ENCODE measurements at regions not wholly inside any gene's neighbourhood (a gene's known extent, or its start where the extent isn't known, plus 50 kb on each side); places are given as distances from the start of the nearest gene placed in this dataset.
"Not testable (repeated sequence)": the region's sequence is repeated elsewhere in the genome, so short reads cannot be mapped to it uniquely, and the experiment has no call there.

DNA sequence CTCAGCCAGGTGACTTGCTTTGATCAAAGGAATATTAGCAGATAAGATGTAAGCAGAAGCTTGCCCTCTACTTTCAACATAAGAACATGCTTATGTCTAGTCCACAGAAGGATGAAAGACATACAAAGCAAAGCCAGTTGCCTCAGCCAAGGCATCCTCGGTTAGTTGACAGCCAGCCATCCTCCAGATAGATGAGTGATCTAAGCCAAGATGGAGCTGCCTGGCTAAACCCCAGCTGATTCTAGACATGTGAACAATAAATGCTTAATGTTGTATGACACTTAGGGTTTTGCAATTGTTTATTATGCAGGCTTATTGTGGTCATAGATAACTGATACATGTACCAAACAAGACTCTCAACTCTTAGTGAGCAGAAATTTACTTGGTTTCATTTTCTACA, 157.6 kb upstream of the TMTC2 start:
- H3K27ac ChIP-seq, result no peak overlapping the region
- H3K4me3 ChIP-seq, result no peak overlapping the region

DNA sequence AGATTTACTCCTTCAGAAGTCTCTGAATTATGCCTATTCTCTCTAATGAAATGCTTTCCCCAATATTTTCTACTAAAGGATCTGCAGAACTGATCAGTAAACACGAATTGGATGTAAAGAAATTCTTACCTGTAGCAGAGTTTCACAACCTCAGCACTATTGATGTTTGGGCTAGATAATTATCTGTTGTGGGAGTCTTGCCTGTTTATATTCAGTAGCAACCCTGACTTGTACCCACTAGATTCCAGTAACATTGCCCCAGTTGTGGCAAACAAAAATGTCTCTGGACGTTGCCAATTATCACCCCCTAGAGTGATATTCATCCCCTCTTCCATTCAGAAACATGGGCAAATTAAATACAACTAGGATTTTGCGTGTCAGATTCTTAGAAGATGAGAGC, 156.8 kb upstream of the TMTC2 start:
- H3K27ac ChIP-seq, result no peak overlapping the region

GRCh38 chr12:82530394-82530793, 156.3 kb upstream of the TMTC2 start:
- no peak overlapping the region for H3K27ac ChIP-seq

More for the DNA sequence above, 156.8 kb upstream of the TMTC2 start:
- H3K4me3 ChIP-seq, result no peak overlapping the region

DNA sequence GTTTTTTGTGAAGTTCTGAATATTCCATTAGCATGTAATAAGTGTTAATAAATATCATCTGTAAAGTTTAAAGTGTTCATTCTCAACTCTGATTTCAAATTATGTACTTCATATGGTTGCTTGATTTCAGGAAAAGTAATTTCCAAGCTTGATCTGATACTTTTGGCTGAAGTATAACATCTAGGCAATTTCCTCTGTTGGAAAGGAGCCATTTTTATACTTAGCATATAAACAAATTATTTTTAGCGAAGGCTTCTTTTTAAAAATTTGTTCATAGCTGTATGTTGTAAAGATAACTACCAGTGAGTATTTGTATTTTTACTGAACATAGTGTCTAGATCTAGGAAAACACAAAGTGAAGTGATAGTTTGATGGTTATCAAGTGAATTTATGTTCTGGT, 153.4 kb upstream of the TMTC2 start:
- Histone ChIP-seq H3K27ac (no peak overlapping the region), H3K4me3 (no peak overlapping the region)

More at GRCh38 chr12:82530394-82530793, 156.3 kb upstream of the TMTC2 start:
- H3K4me3 ChIP-seq, result no peak overlapping the region

DNA sequence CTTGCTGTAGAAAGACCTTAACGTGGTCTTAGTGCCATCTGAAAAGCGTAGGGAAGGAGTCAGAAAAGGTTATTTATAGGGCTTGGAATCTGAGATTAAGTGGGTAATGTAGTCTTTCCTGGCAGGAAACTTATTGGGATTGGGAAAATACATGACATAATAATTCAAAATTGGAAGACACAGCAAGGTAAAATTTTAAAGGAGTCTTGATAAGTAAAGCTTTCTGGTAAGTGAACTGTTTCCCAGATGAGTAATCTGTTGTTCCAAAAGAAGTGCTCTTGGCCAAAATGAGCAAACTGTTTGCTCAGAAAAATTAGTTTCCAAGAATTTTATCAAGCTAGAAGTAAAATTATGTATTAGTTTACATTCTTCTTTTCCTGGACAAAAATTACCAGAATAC, 149.3 kb upstream of the TMTC2 start:
- no peak overlapping the region for H3K4me3 ChIP-seq

DNA sequence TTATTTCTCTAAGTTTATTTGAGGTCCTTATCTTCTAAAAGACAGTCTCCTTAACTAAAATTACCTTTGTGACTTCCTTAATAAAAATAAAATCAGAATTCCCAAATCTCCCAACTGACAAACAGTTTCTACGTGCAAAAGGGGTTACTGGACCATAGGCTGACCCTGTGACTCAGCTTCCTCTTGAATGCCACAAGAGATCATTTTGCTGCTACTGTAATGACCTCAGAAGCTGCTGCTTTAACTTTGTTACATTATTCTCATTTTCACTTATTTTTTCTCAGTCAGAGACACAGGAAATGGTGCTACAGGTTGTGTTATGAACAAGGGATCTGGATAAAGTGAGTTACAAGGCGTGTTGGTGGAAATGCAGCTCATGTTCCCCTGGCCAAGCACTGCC, 132.2 kb upstream of the TMTC2 start:
- Histone ChIP-seq H3K27ac (no peak overlapping the region), H3K4me3 (no peak overlapping the region)

More for the DNA sequence above, 149.3 kb upstream of the TMTC2 start:
- H3K27ac ChIP-seq, result no peak overlapping the region

- Histone ChIP-seq H3K4me3 (no peak overlapping the region), H3K27ac (no peak overlapping the region)
These were observed 131.0 kb upstream of the TMTC2 start for GRCh38 chr12:82555699-82556098.

- no peak overlapping the region for H3K27ac ChIP-seq
- H3K4me3 ChIP-seq, result no peak overlapping the region
These were observed 120.7 kb upstream of the TMTC2 start for GRCh38 chr12:82565966-82566365.

- Histone ChIP-seq H3K27ac (no peak overlapping the region), H3K4me3 (no peak overlapping the region)
These were observed 119.0 kb upstream of the TMTC2 start for GRCh38 chr12:82567688-82568087.

DNA sequence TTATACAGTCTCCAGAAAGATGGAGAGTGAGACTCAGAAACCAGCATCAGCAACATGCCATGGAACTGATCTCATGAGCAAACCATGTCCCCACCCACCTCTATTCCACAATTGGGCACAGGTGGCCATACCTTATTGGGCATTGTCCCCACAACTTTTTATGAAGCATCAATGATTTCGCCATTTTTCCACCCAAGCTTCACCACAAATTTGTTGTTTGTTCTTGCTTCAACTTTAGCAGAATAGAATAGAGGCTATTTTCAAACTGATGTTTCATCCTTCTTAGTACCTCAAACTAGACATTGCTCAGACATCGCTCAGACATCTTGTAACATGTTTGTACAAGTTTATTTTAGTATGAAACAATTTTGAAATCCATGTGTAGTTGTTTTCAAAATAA, 112.5 kb upstream of the TMTC2 start:
- Histone ChIP-seq H3K27ac (no peak overlapping the region), H3K4me3 (no peak overlapping the region)

DNA sequence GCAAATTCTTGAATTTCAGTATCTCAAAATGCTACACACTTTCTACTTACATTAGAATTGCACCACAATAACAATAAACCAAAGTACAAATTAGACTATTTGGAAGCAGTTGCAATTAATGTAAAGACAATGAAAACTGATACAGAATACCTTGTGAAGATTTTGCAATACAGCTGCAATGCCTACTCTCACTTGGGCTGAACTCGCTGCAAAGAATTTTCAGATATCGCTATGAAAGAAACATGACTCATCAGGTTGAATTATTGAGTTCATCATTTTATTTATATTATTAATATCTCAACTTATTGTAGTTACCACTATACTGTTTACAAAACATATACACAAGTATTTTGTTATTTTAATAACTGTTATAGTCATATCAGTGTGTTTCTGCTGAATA, 108.0 kb upstream of the TMTC2 start:
- Histone ChIP-seq H3K4me3 (no peak overlapping the region), H3K27ac (no peak overlapping the region)

DNA sequence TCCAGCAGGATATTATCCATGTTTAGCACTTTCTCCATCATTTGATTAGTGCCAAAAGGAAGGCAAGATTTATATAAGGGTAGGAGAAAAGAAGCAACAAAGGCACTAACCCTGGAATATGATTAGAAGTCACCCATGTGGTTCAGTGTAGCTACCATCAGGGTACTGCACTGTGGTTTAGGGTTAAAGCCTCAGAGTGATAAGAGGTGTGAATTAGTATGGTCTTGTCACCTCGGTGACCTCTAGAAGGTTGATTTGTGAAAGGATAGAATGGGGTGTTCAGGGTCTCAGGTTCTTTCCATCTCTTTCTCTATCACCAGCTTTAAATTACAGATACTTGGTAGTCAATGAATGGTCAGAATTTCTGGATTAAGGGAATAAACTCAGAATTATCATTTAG, 103.0 kb upstream of the TMTC2 start:
- H3K4me3 ChIP-seq, result no peak overlapping the region
- H3K27ac ChIP-seq, result no peak overlapping the region

DNA sequence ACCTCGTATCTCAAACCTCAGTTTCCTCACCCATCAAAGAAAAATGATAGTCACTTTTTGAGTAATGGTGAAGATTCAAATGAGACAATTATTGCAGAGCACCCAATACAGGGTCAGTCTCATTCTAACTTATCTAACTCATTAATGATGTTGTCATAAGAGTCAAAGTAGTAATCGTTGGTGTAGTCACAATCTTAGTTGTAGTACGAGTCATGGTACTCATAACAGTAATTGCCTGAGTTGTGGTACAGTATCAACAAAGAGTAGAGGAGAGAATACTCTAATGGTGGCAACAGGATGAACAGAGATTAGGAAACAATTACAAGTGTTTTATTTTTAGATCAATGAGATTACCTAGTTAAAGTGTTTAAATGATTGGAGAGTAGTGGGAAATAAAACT, 93.6 kb upstream of the TMTC2 start:
- Histone ChIP-seq H3K27ac (no peak overlapping the region), H3K4me3 (no peak overlapping the region)

DNA sequence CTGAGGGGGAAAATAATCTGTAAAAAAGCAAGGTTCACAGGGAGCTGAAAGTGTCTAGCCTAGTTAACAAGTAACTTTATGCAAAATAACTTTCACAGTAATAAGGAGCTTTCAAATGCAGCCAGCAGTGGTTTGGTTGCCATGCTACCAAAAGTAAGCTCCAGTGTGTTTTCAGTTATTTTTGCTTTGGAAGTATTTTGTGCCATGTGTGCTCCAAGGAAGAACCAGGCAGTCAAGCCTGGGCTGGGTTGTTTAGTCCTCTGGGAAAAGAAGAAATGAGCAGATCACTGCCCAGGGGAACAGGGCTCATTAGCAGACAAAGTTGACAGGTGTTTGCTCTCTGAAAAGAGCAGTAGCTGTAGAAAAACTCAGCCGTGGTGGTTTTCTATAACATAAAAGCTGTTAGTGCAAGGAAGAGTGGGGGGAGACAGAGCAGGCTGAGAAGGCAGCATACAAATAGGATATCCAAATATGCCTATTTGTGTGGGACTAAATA, 92.8 kb upstream of the TMTC2 start:
- H3K4me3 ChIP-seq, result no peak overlapping the region
- H3K27ac ChIP-seq, result no peak overlapping the region

DNA sequence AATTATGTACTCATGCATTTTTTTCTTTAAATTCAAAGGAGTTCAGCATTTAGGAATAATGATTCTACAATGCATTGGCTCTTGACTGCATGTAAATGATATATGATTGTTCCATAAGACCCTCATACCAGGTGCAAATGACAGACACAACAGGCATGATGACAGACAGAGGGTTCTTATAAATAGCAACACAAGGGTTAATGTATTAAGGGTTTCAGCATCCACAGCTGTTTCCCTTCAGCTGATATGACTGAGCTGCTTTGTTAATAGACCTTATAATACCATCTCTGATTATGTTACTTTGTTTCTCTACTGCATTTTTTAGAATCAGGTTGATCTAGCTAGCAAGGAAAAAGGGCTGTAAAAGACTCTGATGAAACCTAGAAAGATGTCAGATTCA, 90.8 kb upstream of the TMTC2 start:
- Histone ChIP-seq H3K27ac (no peak overlapping the region), H3K4me3 (no peak overlapping the region)

DNA sequence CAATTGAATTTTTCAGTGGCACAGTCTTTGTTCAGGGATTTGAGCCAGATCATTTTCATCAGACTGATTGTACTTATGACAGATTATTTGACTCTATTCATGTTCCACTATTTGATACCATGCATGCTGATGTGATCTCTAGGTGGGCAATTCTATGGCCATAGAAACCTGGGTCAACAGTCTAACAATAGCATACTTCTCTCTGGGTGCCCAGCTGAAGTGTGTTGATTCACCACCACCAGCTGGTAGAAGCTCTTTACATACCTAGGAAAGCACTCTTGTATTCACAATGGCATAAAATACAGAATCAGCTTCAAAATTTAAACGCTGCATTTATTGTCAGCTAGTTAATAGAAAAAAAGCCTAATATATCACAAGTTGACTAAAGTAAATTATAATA, 90.2 kb upstream of the TMTC2 start:
- Histone ChIP-seq H3K27ac (no peak overlapping the region), H3K4me3 (no peak overlapping the region)

DNA sequence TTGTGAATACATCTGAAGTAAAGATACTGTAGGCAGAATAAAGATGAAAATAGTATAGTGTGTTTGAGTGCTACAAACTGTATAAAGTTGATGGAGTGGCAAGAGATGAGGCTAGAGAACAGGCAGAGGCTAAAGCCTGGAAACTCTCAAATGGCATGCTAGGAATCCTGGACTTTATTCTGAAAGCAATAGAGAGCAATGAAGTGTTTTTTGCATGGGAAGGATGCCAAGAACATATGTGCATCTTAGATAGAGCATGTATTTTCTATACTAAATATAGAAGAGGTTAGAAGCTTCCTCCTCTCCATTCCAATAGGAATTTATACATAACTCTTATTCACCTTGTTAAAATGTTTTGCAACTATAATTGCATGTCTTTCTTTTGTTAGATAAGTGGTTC, 86.3 kb upstream of the TMTC2 start:
- Histone ChIP-seq H3K4me3 (no peak overlapping the region), H3K27ac (no peak overlapping the region)

DNA sequence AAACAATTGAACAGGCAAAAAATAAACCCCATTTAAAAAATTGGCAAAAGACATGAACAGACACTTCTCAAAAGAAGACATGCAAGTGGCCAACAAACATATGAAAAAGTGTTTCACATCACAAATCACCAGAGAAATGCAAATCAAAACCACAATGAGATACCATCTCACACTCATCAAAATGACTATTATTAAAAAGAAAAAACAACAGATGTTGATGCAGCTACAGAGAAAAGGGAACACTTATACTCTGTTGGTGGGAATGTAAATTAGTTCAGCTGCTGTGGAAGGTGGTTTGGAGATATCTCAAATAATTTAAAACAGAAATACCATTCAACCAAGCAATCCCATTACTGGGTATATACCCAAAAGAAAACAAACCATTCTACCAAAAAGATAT, 83.1 kb upstream of the TMTC2 start:
- not testable (repeated sequence) for H3K27ac ChIP-seq, H3K4me3 ChIP-seq

GRCh38 chr12:82605115-82605514, 81.6 kb upstream of the TMTC2 start:
- no peak overlapping the region for H3K4me3 ChIP-seq
- H3K27ac ChIP-seq, result no peak overlapping the region

- Histone ChIP-seq H3K27ac (no peak overlapping the region), H3K4me3 (no peak overlapping the region)
These were observed 78.0 kb upstream of the TMTC2 start for GRCh38 chr12:82608706-82609105.

DNA sequence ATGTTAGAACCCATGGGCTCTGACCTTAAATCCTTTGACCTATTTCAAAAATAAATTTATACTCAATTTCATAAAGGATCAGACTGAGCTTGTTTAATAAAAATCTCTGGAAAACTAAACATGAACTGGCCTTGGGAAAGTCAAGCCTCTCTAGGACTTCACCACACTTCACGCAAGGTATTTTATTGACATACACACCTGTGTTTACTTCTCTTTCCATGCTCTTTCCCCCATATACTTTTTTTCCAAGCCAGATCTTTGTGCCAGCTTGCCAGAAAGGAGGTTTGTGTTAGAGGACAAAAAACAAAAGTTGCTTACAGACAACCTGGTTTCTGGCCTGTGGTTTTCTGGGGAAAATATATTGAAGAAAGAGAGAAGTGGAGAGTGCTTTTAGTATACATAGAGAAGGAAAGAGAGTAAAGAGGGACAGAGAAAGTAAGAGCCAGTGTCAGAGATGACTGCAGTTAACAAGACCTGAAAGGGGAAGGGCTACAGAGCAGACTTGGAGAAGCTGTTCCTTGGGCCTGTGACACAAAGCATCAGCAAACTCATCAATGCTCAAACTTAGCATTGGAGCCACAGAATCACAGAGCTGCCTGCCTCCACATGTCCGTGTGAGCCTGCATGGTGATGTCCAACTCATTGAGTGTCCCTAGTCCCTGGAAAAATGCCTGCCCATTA, 77.3 kb upstream of the TMTC2 start:
- no peak overlapping the region for H3K4me3 ChIP-seq

DNA sequence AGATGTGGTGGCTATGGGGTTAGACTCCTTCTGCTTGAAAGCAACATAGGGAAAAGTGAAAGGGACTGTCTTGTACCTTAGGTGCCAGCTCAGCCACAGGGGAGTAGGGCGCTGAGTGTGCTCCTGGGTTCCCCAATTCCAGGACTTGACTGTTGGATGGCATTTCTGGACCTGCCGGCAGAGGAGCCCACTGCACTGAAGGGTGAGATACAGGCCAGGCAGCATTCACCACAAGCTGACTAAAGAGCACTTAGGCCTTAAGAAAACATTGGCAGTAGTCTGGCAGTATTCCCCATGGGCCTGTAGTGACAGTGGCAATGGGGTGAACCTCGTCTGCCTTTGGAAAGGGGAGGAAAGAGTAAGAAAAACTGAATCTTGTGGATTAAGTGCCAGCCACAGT, 67.1 kb upstream of the TMTC2 start:
- H3K27ac ChIP-seq, result no peak overlapping the region

More for the DNA sequence above, 77.3 kb upstream of the TMTC2 start:
- H3K27ac ChIP-seq, result peak overlapping the region in 1 of 21 experiments; percentile 42

More for the DNA sequence above, 67.1 kb upstream of the TMTC2 start:
- no peak overlapping the region for H3K4me3 ChIP-seq

All from skin epidermis (tissue), 12 donors.